ENCODE measurements at regions not wholly inside any gene's neighbourhood (a gene's known extent, or its start where the extent isn't known, plus 50 kb on each side); places are given as distances from the start of the nearest gene placed in this dataset.

DNA sequence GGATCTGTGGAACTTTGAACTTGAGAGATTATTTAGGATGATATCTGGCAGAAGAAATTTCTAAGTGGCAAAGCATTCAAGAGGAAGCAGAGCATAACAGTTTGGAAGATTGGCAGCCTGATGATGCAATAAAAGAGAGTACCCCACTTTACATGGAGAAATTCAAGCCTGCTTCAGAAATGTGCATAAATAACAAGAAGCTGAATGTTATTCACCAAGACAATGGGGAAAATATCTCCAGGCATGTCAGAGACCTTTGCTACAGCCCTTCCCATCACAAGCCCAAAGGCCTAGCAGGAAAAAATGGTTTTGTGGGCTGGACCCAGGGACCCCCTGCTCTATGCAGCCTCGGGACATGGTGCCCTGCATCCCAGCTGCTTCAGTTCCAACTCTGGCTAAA, 420.8 kb downstream of the DTHD1 start:
- no peak overlapping the region for H3K4me3 ChIP-seq
- TF ChIP-seq, protein P1, sequence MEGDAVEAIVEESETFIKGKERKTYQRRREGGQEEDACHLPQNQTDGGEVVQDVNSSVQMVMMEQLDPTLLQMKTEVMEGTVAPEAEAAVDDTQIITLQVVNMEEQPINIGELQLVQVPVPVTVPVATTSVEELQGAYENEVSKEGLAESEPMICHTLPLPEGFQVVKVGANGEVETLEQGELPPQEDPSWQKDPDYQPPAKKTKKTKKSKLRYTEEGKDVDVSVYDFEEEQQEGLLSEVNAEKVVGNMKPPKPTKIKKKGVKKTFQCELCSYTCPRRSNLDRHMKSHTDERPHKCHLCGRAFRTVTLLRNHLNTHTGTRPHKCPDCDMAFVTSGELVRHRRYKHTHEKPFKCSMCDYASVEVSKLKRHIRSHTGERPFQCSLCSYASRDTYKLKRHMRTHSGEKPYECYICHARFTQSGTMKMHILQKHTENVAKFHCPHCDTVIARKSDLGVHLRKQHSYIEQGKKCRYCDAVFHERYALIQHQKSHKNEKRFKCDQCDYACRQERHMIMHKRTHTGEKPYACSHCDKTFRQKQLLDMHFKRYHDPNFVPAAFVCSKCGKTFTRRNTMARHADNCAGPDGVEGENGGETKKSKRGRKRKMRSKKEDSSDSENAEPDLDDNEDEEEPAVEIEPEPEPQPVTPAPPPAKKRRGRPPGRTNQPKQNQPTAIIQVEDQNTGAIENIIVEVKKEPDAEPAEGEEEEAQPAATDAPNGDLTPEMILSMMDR (IDR thresholded peaks at IDR 0.05): no peak
- TF ChIP-seq POLR2A (IDR thresholded peaks at IDR 0.05): no peak
- no peaks in the 10 kb centered on the region for H3K9me3 ChIP-seq (replicated peaks in 1 of 3)
- no peak overlapping the region for H3K27ac ChIP-seq
- no peaks in the 10 kb centered on the region for H3K27me3 ChIP-seq
- WGBS, 4 donors: 55 to 83% (median 72%) methylated on average over 1 of the region's 1 CpG
- no peaks in the 10 kb centered on the region for H3K4me1 ChIP-seq (replicated peaks in 1 of 2)
- no peak for DNase-seq
- intact Hi-C loops (cut with DNase I): no loop called here
- H3K36me3 ChIP-seq (replicated peaks in 1 of 2): no peaks in the 10 kb centered on the region

- H3K27me3 ChIP-seq: no peaks in the 10 kb centered on the region
- H3K4me1 ChIP-seq (replicated peaks in 1 of 2): no peaks in the 10 kb centered on the region
- intact Hi-C loops (cut with DNase I): no loop called here
- no peaks in the 10 kb centered on the region for H3K9me3 ChIP-seq (replicated peaks in 1 of 3)
- H3K36me3 ChIP-seq (replicated peaks in 1 of 2): no peaks in the 10 kb centered on the region
- no peak for DNase-seq
- no peak overlapping the region for H3K27ac ChIP-seq
- H3K4me3 ChIP-seq: no peak overlapping the region
- TF ChIP-seq, protein P1 (IDR thresholded peaks at IDR 0.05): no peak
- TF ChIP-seq POLR2A (IDR thresholded peaks at IDR 0.05): no peak
These were observed 422.9 kb downstream of the DTHD1 start for GRCh38 chr4:36704289-36704688.

- Histone ChIP-seq H3K36me3 (replicated peaks in 1 of 2) (no peaks in the 10 kb centered on the region), H3K27me3 (no peaks in the 10 kb centered on the region), H3K9me3 (replicated peaks in 1 of 3) (no peaks in the 10 kb centered on the region), H3K4me3 (no peak overlapping the region), H3K27ac (no peak overlapping the region), H3K4me1 (replicated peaks in 1 of 2) (no peaks in the 10 kb centered on the region)
- intact Hi-C loops (cut with DNase I): no loop called here
- DNase-seq: no peak
- TF ChIP-seq POLR2A (IDR thresholded peaks at IDR 0.05): no peak
- TF ChIP-seq, protein P1 (IDR thresholded peaks at IDR 0.05): no peak
- WGBS, 4 donors: 62 to 70% (median 68%) methylated on average over 4 of the region's 4 CpGs
These were observed 428.6 kb downstream of the DTHD1 start for GRCh38 chr4:36709991-36710390.

DNA sequence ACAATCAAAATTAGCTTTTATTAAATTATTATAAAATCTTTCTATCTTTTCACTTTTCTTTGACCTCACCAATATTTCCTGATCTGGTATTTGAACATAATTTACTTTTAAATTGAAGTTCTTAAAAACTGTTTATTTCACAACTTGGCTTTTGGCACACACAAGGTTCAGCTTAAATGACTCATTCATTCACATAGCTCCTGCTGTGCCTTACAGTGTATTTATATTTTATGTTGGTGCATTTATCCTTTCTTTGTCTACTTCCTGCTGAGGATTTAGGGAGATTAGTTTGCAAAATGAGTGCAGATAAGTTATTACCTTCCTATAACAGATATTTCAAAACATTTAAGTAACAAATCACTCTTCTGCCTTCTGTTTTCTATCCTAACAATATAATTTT, 430.6 kb downstream of the DTHD1 start:
- Histone ChIP-seq H3K27ac (no peak overlapping the region), H3K4me3 (no peak overlapping the region), H3K27me3 (no peaks in the 10 kb centered on the region), H3K36me3 (replicated peaks in 1 of 2) (no peaks in the 10 kb centered on the region), H3K9me3 (replicated peaks in 1 of 3) (no peaks in the 10 kb centered on the region), H3K4me1 (replicated peaks in 1 of 2) (no peaks in the 10 kb centered on the region)
- intact Hi-C loops (cut with DNase I): no loop called here
- DNase-seq: no peak
- no peak for TF ChIP-seq POLR2A (IDR thresholded peaks at IDR 0.05)
- TF ChIP-seq, protein P1 (IDR thresholded peaks at IDR 0.05): no peak
